Right cardiac atrium (tissue), 5 donors: ENCODE measurements at regions not wholly inside any gene's neighbourhood (a gene's known extent, or its start where the extent isn't known, plus 50 kb on each side); places are given as distances from the start of the nearest gene placed in this dataset.

Experiments
- ATAC-seq, 2 donors: fragments of 200-7000 bp; cut with Tn5 transposase; one replicate each; pipeline versions ENCODE4 v1.8.0 to v1.9.1; 2020; ENCODE audit warnings: moderate library complexity in 2 of 2, mild to moderate bottlenecking in 1 of 2
- DNase-seq, 3 donors: peaks; one replicate each; pipeline ENCODE4 v3.0.0-alpha.2; 2020
- H3K27ac ChIP-seq: one replicate; pipeline ENCODE4 v1.5.1; 2013; ENCODE audit warnings: mild to moderate bottlenecking, low read length, control low read depth, moderate library complexity
- H3K27me3 ChIP-seq: one replicate; pipeline ENCODE4 v1.6.1; 2013; ENCODE audit not compliant: control insufficient read depth, insufficient read depth
- H3K4me1 ChIP-seq: one replicate; pipeline ENCODE4 v1.6.1; 2013; ENCODE audit warnings: low read length; ENCODE audit not compliant: control insufficient read depth, insufficient read depth
- H3K4me3 ChIP-seq: one replicate; pipeline ENCODE4 v1.5.1; 2013; ENCODE audit warnings: low read length, control low read depth
- H3K9me3 ChIP-seq: one replicate; pipeline ENCODE4 v1.6.1; 2013; ENCODE audit warnings: low read length; ENCODE audit not compliant: control insufficient read depth
- WGBS: extraction: QIAGEN DNeasy Blood & Tissue Kit; methylation state at CpG from one replicate; pipeline ENCODE4 v1.1.7; 2013; 5-methylcytosine and 5-hydroxymethylcytosine counted together
- intact Hi-C, 4 donors: fragments of 100-400 bp; cut with DNase I; formaldehyde crosslinking; loops; one replicate each; pipeline versions ENCODE4 v1.11.0 to v1.14.0; 2022 to 2023
- donor health status: healthy with polysubstance abuse.
- donor health status: DM: no; HTN: yes; CAD: no.
- donor health status: DM: no; HTN: no; CAD: no.
- donor health status: DM: no; HTN: yes; CAD: no; lungs with severe emphysema.
- donor health status: DM: yes; HTN: yes; CAD: no.

DNA sequence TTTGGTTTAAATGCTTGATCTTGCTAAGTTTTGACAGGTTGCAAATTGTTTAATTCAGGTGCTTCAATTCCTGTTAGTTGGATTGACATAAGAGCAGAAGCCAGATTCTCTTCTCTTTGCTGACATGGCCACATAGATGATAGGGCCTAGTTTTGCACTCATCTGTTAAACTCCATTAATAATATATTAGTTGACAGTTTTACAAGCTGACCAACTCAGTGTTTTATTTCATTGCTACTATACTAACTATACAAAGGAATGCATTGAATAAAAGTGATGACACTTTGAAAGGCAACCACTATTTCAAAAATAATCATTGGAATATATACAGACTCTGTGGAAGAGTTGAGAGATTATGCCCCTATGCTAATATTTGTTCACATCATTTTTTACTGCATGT is 255.6 kb upstream of the DPYD start:
- Histone ChIP-seq H3K4me1 (no peaks in the 10 kb centered on the region), H3K27ac (no peak overlapping the region), H3K4me3 (no peak overlapping the region), H3K27me3 (no peaks in the 10 kb centered on the region), H3K9me3 (no peaks in the 10 kb centered on the region)
- intact Hi-C loops = no loop called here
- ATAC-seq = no peak
- no peak for DNase-seq

DNA sequence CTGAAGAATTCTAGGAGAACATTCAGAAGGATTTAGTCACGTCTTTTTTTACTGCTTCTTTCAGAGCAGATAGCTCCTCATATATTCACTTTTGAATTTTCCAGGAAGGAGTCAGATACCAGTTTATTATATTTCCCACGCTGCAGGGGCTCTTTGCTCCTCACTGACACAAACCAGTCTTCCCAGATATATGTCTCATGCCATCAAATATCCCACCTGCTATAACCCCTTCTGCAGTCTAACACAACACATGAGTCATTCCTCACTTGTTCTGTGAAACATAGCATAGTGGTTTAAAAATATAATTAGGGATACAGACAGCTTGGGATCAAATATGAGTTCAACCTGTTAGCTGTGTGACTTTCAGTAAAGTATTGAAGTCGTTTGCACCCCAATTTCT is 251.7 kb upstream of the DPYD start:
- no peak for DNase-seq
- intact Hi-C loops = no loop called here
- 44% methylated on average over 3 of the region's 3 CpGs for WGBS

DNA sequence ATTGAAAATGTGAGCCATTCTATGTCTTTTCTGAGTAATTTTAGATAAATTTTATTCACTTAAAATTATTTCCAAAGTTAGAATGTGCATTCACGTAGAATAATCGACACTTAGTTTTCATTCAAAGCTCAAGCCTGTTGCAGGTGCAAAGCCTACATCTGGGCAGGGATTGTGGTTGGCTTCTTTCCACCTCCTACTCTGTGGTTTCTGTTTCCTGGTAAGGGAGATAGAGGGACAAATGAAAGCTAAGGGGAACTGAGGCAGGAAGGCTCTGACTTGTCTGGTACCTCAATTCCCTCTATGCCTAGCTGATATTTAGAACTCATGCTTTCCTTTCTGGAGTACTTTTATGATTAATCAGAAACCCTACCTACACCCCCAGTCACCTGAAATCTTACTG is 251.2 kb upstream of the DPYD start:
- Histone ChIP-seq H3K9me3 (no peaks in the 10 kb centered on the region), H3K4me3 (no peak overlapping the region), H3K4me1 (no peaks in the 10 kb centered on the region), H3K27me3 (no peaks in the 10 kb centered on the region), H3K27ac (no peak overlapping the region)
- DNase-seq (no peak), ATAC-seq (no peak)
- 73% methylated on average over 2 of the region's 2 CpGs for WGBS
- intact Hi-C loops = no loop called here

More for the DNA sequence above, 251.7 kb upstream of the DPYD start:
- no peak for ATAC-seq
- Histone ChIP-seq H3K9me3 (no peaks in the 10 kb centered on the region), H3K4me1 (no peaks in the 10 kb centered on the region), H3K27me3 (no peaks in the 10 kb centered on the region), H3K27ac (no peak overlapping the region), H3K4me3 (no peak overlapping the region)

DNA sequence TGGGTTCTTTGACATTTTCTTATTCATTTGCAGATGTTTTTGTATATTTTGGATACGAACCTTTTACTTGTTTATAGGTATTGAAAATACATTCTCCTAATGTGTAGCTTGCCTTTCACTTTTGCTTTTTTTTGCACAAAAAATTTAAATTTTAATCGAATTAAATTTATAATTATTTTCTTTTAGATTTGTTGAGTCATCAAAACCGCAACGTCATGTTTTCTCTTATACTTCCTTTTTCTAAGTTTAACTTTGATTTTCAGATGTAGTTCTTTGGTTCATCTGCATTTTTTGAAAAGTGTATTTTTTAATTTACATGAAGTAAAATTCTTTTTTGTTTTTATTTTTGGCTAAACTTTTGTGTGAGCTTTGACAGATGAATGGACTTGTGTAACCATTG is 243.7 kb upstream of the DPYD start:
- H3K4me1 ChIP-seq = no peaks in the 10 kb centered on the region
- no peaks in the 10 kb centered on the region for H3K27me3 ChIP-seq
- no peak for DNase-seq
- 75% methylated on average over 4 of the region's 4 CpGs for WGBS
- no peak overlapping the region for H3K27ac ChIP-seq
- H3K9me3 ChIP-seq = no peaks in the 10 kb centered on the region
- intact Hi-C loops = no loop called here
- ATAC-seq = no peak
- no peak overlapping the region for H3K4me3 ChIP-seq

DNA sequence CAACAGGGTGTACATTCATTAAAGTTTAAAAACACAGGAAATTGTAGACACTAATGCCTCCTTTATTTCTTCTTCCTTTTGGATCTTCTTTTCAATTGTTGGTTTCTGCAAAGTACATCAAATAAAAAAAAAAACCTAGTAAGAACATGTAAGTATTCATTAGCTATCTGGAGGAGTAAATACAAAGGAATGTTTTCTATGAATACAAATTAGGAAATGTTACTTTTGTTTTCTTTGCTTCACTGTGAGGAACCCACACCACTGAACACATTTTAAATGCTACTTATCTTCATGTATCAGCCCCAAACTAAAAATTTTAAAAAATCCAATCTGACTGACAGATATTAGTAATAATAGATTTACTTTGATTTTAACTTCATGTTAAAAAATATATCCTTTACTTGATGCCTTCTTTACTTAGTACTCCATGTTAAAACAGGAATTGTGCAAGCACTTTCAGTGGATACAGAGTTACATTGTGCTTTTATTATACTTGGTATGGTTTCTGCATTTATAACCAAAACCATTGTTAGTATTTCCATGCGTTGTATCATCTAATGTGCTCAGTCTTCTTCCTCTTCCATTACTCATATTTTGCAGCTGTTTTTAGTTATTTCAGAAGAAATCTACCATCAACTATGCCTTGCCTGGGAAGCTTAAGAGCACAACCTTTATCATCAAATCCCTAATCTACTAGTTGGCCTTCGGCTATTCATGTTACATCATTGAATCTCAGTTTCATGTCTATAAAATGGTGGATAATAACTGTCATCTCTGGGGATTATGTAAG is 236.9 kb upstream of the DPYD start:
- H3K27me3 ChIP-seq = no peaks in the 10 kb centered on the region
- ATAC-seq (no peak), DNase-seq (no peak)
- H3K4me3 ChIP-seq = no peak overlapping the region
- H3K4me1 ChIP-seq = no peaks in the 10 kb centered on the region
- no peaks in the 10 kb centered on the region for H3K9me3 ChIP-seq
- intact Hi-C loops = no loop called here
- WGBS = 69% methylated on average over 2 of the region's 2 CpGs
- no peak overlapping the region for H3K27ac ChIP-seq

DNA sequence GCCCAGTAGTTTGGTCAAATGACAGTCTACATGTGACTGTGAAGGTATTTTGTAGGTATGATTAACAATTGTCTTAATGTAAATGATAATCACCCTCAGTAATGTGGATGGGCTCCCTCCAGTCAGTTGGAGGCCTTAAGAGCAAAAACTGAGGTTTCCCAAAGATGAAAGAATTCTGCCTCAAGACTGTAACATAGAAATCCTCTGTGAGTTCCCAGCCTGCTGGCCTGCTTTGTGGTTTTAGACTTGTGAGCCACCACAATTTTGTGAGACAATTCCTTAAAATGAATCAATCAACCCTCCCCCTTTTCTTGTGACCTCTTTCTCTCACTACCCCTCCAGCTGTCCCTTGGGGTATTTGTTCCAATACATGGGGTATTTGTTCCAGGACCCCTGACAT is 226.4 kb upstream of the DPYD start:
- no peaks in the 10 kb centered on the region for H3K9me3 ChIP-seq
- no peak for DNase-seq
- no peaks in the 10 kb centered on the region for H3K27me3 ChIP-seq
- H3K27ac ChIP-seq = no peak overlapping the region
- ATAC-seq = no peak
- H3K4me1 ChIP-seq = no peaks in the 10 kb centered on the region
- H3K4me3 ChIP-seq = no peak overlapping the region
- intact Hi-C loops = no loop called here

DNA sequence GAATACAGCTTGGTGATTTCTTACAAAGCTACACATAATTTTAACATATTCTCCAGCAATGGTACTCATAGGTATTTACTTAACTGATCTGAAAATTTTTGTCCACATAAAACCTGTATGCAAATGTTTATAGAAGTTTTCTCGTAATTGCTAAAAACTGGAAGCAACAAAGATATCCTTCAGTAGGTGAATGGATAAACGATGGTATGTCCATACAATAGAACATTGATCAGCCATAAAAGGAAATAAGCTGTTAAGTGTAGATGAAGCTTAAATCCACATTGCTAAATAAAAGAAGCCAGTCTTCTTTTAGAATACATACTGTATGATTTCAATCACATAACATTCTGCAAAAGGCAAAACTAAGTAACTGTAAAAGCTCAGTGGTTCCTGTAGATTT is 224.8 kb upstream of the DPYD start:
- WGBS = 85% methylated on average over 2 of the region's 2 CpGs
- no peaks in the 10 kb centered on the region for H3K9me3 ChIP-seq
- no peak overlapping the region for H3K4me3 ChIP-seq
- no peak overlapping the region for H3K27ac ChIP-seq
- ATAC-seq (no peak), DNase-seq (no peak)
- H3K27me3 ChIP-seq = no peaks in the 10 kb centered on the region
- intact Hi-C loops = no loop called here
- no peaks in the 10 kb centered on the region for H3K4me1 ChIP-seq

DNA sequence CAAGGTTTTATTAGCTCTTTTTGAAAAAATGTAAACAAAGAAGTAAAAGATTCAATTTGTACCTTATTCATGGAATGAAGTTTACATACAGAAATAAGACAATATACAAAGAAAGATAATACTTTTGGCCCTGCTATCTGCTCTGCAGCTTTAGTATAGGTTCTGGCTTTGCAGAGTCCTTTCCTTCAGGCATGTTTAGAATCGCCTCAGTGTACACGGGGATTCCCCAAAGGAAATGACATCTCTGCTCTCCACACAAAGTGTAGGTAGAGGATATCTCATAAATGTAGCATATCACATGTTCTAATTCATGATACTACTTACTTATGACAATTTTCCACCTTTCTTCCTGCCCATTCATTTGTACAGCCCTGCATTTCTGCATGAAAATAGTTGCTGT is 222.6 kb upstream of the DPYD start:
- H3K27ac ChIP-seq = no peak overlapping the region
- DNase-seq = no peak
- no peak for ATAC-seq
- WGBS = 69% methylated on average over 2 of the region's 2 CpGs
- intact Hi-C loops = no loop called here
- H3K4me1 ChIP-seq = no peaks in the 10 kb centered on the region
- no peaks in the 10 kb centered on the region for H3K9me3 ChIP-seq
- no peak overlapping the region for H3K4me3 ChIP-seq
- H3K27me3 ChIP-seq = no peaks in the 10 kb centered on the region

DNA sequence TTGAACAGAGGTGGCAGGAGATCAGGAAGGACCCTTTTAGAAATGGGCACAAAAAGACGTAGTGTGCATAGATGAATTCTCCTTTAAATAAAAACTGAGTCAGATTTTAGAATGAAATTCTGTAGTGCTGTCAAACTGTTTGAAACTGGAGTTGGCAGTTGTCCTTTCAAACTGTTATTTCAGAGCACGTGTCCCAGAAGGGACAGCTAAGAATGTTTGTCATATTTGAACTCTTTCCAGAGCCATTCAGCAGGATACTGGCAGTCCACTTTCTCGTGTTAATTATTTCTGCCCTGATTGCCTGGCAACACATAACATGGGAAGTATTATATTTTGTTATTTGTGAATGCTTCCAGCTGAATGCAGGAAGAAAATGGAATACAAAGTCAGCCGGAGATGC is 212.3 kb upstream of the DPYD start:
- no peaks in the 10 kb centered on the region for H3K4me1 ChIP-seq
- no peak for DNase-seq
- H3K9me3 ChIP-seq = no peaks in the 10 kb centered on the region
- peak; percentile 64 to 85 for ATAC-seq
- H3K4me3 ChIP-seq = no peak overlapping the region
- 28% methylated on average over 4 of the region's 4 CpGs for WGBS
- no peak overlapping the region for H3K27ac ChIP-seq
- no peaks in the 10 kb centered on the region for H3K27me3 ChIP-seq
- intact Hi-C loops = no loop called here

DNA sequence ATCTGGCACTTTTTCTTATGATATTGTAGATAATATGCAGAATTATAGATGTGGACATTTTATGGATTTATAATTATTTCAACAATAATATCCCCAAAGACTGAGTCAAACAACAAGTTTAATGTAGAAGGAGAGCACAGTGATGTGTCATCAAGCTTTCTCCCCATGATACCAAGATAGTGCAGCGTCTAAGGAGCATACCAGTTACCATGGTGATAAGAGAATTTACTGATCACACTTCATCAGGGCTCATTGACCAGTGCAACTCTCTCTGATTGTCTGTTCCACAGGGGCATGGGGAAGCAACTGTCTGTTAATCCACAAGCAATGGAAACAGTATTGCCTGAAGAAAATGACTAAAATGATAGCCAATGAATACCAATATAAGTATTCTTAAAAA is 209.6 kb upstream of the DPYD start:
- ATAC-seq (no peak), DNase-seq (no peak)
- Histone ChIP-seq H3K4me1 (no peaks in the 10 kb centered on the region), H3K4me3 (no peak overlapping the region), H3K9me3 (no peaks in the 10 kb centered on the region), H3K27ac (no peak overlapping the region), H3K27me3 (no peaks in the 10 kb centered on the region)
- intact Hi-C loops = no loop called here
- WGBS = 42% methylated on average over 1 of the region's 1 CpG

DNA sequence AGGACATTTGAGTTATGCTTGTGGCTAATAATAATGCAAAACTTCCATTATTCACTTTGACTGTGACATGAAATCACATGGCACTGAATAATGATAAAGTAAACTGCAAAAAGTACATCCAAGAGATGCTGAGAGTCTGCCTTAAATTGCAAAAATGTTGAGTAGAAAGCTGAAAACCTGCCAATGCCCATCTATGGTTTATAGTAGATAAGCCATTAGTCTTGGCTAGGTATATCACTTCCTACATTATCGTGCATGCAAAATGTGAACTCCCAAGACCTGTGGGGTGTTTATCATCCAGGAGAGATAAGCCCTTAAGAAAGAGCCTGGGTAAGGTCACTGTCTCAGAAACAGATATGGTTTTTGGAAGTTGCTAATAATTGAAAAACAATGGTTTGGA is 208.7 kb upstream of the DPYD start:
- Histone ChIP-seq H3K4me1 (no peaks in the 10 kb centered on the region), H3K27ac (no peak overlapping the region), H3K27me3 (no peaks in the 10 kb centered on the region), H3K9me3 (no peaks in the 10 kb centered on the region), H3K4me3 (no peak overlapping the region)
- 22% methylated on average over 1 of the region's 1 CpG for WGBS
- DNase-seq (no peak), ATAC-seq (no peak)
- intact Hi-C loops = no loop called here

DNA sequence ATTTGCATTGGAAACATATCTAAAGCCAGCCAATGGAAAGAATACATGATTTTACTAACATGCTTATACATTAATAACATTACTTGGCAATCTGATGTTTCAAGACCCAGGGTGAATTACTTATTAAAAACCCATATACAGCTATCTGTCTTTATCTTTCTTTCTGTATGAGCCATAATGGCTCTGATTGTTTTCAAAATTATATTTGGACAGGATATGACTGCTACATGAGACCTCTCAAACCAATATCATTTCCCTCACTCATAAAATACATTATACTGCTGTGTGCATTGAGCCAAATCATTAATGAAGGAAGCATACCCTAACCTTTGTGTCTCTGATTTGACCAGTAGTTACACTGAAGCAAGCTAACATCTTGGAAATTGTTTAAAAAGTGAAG is 205.9 kb upstream of the DPYD start:
- H3K4me1 ChIP-seq = no peaks in the 10 kb centered on the region
- no peak overlapping the region for H3K4me3 ChIP-seq
- H3K27ac ChIP-seq = no peak overlapping the region
- no peak for ATAC-seq
- no peaks in the 10 kb centered on the region for H3K27me3 ChIP-seq
- intact Hi-C loops = no loop called here
- no peak for DNase-seq
- no peaks in the 10 kb centered on the region for H3K9me3 ChIP-seq
